HG03066 (cell line): ENCODE measurements at regions not wholly inside any gene's neighbourhood (a gene's known extent, or its start where the extent isn't known, plus 50 kb on each side); places are given as distances from the start of the nearest gene placed in this dataset.
"Not testable (repeated sequence)": the region's sequence is repeated elsewhere in the genome, so short reads cannot be mapped to it uniquely, and the experiment has no call there.

Experiments used
- ATAC-seq: cut with Tn5 transposase; IDR thresholded peaks from one replicate; pipeline ENCODE4 v1.9.1; 2021; ENCODE audit warnings: low read depth; ENCODE audit not compliant: unreplicated experiment

DNA sequence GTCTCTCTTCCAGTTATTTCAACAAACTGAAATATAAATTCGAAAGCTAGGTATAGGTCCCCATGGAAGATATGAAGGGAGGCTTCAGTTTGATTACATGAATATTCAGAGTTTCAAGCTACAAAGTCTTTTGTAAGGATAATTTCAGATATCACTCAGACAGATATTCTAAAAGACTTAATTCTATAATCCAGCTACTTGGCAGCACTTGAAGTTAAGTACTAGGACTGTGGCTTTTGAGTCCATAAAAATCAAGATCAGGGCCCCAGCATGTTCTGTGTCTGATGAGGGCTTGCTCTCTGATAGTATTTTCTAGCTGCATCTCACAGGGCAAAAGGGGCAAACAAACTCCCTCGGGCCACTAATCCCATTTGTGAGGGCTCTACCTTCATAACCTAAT is 160.6 kb upstream of the IRS2 start:
- no peak for ATAC-seq

DNA sequence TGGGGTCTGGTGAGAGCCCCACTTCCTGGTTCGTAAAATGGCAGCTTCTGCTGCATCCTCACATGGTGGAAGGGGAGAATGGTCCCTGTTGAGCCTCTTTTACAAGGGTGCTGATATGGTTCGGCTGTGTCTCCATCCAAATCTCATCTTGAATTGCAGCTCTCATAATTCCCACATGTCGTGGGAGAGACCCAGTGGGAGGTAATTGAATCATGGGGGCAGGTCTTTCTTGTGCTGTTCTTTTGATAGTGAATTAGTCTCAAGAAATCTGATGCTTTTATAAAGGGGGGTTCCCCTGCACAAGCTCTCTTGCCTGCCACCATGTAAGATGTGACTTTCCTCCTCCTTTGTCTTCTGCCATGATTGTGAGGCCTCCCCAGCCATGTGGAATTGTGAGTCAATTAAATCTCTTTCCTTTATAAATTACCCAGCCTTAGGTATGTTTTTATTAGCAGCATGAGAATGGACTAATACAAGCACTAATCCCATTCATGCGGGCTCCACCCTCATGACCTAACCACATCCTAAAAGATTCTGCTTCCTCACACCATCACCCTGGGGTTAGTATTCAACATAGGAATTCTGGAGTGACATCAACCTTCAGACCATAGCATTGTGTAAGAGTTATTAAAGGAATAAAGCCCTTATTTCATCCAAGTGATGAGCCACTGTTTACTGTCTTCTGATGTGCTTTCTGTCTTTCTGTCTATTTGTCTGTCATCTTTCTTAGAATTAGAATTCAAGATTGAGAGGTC is 159.0 kb upstream of the IRS2 start:
- no peak for ATAC-seq

DNA sequence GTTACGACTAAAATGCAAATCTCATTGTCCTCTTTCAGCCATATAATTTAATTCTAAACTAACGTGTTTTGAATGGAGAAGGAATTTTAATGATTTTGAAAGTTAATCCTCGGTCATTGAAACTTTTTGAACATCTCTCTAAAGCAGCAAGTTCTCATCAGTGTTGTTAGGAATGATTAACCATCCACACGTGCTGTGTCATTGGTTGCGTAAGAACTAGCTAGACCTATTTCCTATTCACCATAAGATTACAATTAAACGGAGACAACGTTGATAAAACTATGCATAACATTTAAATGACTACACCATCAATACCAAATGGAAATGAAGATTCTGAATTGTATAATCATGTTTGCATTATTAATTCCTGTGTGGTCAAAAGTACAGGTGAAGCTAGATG is 155.6 kb upstream of the IRS2 start:
- no peak for ATAC-seq

DNA sequence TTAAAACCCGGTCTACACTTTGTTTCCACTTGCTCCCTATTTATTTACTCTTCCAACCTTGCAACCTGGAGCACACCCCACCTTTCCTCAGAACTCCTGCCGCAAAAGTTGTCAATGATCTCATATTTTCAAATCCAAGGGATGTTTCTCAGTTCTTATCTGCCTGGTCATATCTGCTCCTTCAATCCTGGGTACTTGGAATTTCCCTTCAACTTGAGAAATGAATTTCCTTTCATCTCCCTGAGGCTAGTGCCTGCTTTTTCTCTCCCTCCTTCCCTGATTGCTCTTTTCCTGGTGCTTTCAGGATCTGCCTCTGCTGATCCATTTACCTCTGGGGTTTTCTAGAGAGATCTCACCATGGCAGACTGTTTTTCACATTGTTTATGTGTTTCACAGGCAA is 154.8 kb upstream of the IRS2 start:
- no peak for ATAC-seq

DNA sequence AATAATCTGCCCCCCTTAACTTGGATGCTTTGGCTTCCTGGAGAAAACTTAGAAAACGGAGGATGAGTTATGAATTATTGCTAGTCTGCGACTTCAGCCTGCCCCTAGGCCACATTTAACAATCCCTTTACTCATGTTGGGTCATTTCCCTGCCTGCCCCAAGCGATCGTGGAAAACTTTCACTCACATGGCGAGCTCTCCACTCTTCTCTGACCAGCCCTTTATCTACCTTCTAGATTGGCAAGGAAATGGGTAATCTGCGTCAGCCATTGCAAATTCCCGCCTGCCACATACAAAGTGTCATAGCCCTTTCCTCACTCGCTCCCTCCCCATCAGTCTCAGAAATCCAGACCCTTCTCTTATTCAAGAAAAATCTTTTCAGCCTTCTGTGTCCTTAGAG is 154.3 kb upstream of the IRS2 start:
- no peak for ATAC-seq

DNA sequence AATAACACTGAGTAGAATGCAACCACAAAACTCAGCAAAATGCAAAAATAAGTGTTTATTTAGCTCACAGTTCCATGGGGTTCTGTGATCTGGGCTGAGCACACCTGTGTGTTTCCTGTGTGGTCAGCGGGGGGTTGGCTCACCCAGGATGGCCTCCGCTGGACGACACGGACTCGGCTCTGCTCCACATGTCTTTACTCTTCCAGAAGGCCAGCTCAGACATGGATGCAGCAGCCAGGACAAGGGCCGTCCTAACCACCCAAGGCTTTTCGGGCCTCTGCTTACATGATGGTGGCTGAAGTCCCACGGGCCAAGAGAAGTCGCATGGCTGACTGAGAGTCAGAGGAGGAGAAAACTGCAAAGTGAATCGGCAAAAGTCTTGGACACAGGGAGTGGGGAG is 153.5 kb upstream of the IRS2 start:
- ATAC-seq = no peak

DNA sequence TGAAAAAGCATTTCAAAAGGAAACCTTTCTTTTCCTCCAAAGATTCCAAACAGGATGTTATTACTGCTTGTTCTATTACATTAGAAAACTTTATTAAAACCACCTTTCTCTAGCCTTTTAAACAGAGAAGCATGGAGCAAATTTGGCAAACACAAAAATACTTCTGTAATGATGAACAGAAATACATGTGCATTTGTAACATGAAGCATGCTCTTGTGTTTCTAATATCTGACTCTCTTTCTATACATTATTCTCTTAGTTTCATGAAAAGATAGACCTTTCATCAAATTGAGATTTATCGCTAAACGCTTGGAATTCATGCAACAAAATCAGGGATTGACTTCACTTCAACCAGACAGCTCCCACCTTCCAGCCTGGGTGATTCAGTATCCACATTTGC is 152.8 kb upstream of the IRS2 start:
- ATAC-seq = no peak

DNA sequence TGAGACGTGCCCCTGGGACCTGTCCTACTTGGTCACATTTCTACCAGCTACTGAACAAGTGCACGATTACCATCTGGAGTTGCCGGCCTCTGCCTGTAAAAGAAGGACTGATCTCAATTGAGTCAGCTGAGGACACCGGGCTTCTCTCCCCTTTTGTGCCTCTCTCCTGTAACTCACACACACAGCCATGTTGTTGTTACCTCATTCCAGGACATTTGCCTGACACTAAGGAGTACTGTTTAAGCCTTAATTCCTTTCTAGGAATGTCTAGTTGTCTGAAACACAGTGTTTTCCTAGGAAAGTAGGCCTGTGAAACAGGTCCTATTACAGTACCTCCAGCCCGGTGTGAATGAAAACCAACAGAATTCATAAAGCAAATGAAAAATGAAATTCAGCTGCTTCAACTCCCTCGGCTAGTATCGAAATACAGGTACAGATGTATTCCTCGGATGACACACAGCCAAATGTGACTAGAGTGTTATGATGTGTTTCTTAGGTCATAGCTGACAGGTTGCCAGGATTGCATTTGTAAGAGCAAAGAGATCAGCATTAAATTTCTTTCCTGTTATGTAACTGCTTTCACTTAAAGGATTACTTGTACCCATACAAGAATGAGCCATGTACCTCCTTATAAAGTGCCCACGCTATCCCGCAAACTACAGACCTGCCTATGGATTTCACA is 152.0 kb upstream of the IRS2 start:
- ATAC-seq = no peak

DNA sequence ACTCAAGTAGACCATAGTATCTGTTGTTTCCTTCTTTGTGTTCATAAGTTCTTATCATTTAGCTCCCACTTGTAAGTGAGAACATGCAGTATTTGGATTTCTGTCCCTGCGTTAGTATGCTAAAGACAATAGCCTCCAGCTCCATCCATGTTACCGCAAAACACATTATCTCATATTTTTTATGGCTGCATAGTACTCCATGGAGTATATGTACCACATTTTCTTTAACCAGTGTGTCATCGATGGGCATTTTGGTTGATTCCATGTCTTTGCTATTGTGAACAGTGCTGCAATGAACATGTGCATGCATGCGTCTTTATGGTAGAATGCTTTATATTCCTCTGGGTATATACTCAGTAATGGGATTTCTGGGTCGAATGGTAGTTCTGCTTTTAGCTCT is 148.1 kb upstream of the IRS2 start:
- not testable (repeated sequence) for ATAC-seq

DNA sequence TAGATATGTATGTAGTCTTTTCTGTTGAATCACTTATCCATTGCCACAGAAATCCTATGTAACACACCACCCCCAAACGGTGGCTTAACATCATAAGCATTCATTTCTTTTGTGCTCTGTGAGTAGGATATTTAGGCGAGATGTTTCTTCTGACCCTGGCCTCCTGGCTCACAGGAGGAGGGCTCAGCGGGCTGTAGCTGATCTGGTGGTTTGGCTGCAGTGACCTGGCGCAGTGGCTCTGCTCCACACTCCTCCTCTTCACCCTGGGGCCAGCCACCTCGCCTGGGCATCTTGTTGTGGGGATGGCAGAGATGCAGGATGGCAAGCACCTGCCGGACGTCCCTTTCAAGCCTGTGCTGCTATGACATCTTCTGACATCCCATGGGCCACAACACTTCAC is 147.1 kb upstream of the IRS2 start:
- ATAC-seq = no peak

DNA sequence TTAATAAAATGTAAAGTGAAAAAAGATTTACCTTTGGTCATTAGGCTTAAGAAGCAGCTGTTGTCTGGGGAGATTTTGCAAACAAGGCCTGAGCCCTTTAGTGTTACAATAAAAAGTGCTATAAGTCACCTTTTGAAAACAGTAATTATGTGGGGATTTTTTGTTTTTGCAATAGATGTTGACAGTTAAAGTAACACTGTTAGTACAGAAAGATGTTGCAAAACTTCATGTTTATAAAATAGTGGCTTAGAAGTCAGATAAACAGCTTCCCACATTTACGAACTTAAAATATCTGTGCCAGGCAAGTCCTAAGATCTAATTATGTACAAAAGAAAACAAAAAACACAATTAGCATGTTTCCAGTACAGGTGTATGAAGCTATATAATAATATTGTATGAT is 138.0 kb upstream of the IRS2 start:
- no peak for ATAC-seq

DNA sequence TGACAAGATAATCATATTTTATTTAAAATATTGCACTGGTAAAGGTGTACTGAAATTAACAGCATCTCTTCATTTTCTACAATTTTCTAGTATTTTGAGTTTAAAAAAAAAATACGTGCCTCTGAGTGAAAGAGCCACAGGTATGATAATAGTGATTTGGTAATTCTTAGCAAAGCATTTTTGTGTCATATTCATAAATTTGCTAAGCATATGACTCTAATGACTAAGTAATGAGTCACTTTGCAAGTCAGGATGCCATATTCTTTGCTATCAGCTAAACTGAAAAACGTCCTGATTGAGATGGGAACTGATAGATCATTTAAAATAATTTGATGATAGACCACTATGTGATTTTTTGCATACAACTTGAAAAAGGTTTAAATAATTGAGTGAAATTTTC is 136.1 kb upstream of the IRS2 start:
- no peak for ATAC-seq

DNA sequence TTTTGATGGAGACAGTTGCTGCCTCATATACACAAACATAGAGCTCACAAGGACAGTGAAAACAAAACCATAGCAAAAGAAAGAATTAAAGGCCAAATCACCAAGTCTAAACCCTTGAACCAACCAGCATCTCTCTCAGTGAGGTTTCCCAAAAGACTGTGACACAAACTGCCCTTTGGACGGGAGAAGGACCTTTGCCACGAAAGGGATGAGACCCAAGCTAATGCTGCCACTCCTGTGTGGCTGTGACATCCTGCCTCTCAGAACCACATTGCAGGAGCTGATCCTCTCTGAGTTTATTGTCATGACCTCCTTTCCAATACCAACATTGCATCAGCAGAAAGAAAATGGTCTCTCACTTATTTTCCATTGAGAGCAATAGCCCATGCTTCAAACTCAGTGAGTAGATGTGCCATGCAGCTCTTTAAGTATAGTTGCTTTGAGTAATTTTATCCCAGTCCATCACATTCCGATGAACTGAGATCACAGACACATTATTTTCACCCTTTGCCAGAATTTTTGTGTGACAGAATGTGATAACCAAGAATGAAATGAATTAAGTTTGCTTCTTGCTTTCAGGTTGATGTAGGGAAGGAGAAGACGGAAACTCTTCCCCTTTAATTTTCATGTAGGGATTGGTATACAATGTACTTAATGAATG is 133.5 kb upstream of the IRS2 start:
- no peak for ATAC-seq

DNA sequence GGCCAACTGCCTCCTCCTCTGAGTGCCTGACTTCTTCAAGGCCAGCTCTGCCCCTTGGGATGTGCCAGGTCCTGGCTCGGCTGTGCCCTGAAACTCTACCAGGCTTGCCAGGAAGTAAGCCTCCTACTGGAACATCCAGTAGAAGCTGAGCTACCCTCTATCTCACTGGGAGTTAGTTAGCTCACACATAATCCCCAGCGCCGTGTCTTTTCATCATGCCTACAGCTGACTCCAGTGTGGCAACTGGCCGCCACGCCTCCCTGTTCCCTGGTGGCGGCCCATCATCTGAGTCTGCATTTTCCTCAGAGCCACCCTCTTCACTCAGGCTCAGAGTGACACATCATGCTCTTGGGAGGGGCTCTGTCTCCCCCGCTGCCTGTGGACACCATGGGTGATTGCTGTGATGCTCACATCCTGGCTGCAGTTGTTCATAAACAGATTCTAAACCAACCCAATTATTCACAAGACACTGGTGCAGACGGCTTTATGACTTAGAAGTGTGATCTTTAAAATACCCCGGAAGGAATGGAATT is 131.9 kb upstream of the IRS2 start:
- ATAC-seq = no peak

DNA sequence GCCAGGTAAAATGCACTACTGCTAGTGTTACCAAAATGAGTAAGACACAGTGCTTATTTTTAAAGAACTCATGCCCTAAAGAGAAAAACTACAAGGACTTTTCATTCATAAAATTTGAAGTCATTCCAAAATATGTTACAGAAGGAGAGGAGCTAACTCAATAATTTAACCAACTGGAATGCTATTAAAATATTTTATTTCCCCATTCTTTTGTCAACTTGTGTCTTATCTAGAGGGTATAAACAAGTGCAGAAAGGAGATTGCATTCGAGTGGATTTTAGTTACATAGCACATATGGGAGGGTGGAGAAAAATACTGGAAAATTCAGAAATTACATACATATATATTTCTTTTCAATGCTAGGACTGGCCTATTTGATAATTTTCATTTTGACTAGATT is 131.0 kb upstream of the IRS2 start:
- no peak for ATAC-seq

DNA sequence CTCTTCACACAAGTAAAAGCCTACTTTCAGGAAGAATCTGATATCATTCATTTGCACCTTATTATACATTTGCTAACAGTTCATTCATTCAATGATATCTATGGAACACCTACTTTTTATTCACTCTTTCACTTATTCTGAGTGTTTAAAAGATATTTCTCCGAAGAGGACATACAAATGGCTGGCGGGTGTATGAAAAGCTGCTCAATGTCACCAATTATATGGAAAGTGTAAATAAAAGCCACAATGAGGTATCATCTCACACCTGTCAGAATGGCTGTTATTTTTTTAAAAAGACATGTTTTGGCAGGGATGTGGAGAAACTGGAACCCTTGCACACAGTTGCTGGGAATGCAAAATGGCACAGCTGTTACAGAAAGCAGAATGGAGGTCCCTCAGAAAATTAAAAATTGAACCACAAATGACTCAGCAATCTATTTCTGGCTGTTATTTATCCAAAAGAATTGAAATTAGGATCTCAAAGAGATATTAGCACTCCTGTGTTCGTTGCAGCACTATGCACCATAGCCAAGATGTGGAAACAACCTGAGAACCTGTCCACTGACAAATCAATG is 127.6 kb upstream of the IRS2 start:
- no peak for ATAC-seq

DNA sequence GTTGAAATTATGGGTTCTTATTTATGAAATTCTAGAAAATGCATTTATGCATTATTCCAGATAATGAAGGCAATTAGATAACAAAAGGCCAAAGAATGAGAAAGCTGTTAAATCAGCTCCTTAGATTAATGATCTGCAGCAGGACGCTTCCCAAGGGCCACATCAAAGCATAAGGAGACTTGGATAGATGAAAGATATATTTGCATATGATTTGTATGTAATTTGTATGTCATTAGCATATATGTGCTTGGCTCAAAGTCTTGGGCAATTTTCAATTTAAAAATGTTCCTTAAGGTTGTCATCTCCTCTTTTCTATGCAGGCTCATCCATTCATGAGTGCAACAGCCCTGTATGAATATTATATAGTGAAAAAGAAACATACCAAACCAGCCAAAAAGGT is 126.8 kb upstream of the IRS2 start:
- ATAC-seq = no peak

DNA sequence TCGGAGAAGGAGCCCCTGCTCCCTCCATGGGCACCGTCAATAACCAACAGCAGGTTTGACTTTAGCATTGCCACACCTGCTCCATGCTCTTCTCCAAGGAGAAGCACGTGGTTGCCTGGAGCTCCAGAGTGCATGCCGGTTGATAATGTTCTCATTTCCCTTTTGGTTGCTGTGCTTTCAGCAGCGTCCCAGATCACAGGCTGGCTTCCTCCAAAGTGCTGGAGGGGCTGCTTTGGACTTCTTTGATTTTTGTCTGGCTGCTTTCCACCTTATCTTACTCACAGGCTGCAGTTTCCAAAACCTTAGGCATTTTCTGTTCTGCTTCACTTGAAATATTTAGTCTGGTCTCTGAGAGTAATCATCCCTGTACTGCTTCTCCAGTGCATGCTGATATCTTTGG is 123.8 kb upstream of the IRS2 start:
- no peak for ATAC-seq

DNA sequence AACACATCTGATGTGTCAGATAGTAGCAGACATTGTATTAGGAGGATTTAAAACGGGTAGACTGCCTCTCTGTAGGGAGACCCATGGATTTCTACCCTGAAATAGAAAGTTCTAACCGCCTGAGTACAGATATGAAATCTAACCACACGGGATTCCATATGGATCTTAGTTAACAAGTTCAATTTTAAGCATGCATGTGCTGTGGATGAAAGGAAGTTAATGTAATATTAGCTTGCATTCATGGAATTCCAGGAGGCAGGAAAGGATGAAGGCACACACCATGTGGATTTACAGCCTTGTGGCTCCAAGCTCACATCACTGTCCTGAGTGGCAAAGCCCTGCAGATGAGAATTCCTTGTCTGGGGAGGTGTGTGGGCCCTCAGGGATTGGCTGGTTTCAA is 120.6 kb upstream of the IRS2 start:
- no peak for ATAC-seq

DNA sequence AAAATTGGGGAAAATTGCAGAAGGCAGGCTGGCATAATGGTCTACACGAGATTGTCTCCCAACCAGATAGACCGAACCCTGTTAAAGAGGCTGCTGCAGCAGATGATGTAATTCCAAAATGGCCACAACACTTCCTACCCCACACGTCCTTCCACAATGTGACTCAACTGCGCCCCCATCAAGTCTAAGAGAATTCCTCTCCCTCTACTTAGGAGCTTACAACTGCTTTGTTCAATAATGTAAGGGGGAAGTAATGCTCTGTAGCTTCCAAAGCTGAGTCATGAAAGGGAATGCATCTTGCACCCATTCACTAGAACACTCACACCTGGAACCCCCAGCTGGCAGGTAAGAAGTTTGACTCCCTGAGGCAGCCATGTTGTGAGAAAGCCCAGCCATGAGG is 117.8 kb upstream of the IRS2 start:
- no peak for ATAC-seq

DNA sequence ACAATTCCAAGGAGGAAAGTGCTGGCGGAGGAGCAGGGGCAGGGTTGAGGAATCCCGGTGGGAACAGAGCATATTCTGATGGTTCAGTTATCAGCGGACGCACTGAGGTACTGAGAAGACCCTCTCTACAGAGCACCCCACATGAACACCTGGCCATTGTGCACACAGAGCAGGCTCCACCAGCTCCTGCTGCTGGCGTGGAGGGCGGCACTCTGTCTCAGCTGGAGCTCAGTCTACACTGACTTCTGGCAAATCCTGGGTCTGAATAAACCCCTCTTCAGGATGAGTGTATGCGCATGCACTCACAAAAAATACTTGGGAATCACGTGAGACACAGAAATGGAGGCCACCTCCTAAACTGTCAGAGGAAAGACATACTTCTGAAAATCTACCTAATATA is 114.4 kb upstream of the IRS2 start:
- no peak for ATAC-seq
